Activated T-cell treated with anti-CD3 and anti-CD28 coated beads for 1 hour (primary cell): ENCODE measurements at regions not wholly inside any gene's neighbourhood (a gene's known extent, or its start where the extent isn't known, plus 50 kb on each side); places are given as distances from the start of the nearest gene placed in this dataset.

Experiments
- DNase-seq: peaks from one replicate; pipeline ENCODE4 v3.0.0-alpha.2; 2020; ENCODE audit warnings: low read depth

DNA sequence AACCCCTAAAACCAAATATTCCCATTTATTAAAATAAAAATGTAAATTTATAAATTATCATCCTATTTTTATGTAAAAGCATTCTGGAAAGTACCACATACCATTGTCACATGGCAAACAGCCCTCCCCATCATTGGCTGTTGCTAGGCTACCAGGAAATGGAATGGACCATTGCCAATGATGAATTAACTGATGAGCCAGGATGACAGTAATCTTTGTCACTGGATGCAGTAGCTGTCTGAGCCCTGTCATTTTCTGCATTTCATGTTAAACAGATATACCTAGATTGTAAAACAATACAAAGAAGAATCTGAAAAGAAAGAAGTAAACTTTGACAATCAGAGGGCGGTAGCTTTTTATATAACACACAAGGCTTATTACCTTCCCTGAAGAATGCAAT is 641.4 kb downstream of the BCL11A start:
- DNase-seq: no peak

DNA sequence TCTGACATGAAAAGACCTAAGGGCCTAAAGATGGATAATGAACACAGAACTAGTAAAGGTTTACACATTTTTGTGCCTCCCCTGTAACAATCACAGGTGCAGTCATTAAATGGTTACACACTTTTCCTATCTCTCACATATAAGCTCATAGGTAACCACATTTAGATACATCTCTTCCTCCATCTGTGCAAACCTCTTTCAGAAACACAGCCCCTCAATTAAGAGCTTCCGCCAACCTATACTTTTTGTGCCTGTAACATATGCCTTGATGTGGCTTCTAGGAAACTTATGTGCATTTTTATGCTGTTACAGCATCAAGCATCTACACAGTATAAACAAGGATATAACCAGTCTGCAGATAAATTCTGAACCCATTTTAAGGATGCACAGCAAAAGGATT is 643.3 kb downstream of the BCL11A start:
- DNase-seq: no peak

DNA sequence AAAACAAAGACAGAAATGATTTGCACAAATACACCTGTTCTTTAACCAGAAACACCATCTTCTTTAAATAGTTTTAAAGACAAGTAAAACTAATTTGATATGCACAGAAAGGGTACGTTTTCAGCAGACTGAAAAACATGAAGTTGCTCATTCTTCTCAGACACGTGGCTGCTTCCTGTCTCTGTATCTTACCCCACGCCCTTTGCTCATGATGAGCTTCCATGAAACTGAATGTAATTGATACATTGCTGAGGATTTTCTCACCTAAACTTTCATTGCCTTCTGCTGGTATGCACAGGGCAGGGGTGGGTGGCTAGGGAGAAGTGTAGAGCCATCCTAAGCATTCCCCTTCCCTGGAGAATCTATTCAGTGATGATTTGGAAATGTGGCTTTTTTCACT is 644.3 kb downstream of the BCL11A start:
- no peak for DNase-seq

DNA sequence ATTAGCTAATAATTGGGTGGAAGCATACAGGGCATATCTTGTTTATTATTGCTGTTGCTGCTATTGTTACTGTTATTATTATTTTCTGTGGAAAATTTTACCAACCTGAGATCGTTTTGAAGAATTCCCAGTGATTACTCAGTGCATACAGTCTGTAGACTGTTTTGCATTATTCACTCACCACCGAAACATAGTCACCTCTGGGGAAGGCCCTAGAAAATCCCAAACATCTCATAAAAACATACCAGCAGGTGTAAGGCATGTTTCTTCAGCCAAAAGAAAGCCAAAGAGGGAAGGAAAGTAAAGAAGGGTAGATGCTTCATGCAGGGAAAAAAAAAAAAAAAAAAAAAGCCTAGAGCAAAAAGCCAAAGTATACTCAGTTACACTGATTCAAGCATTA is 647.7 kb downstream of the BCL11A start:
- no peak for DNase-seq

DNA sequence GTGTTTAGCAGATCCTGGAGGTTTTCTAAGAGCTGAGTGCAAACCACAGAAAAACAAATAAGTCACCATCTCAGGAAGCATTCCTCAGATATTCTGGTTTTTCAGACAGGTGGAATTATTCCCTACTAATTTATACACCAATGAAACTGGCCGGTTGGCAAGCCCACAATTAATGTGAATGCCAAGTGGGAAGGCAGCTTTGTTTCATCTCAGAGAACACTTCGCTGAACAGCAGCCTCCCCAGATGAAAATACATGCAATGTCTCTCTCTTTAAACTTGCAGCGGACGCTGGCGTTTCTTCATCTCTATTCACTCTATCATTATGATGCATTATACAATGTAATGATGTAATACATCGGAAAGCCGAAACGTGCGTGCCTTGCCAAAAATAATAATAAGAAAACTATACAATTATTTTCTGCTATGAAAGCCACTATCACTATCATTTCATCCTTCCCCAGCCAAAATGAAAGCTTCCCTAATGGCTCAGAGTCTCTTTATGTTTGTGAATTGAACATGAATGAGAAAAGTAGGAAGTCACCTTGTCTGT is 649.4 kb downstream of the BCL11A start:
- DNase-seq: no peak

DNA sequence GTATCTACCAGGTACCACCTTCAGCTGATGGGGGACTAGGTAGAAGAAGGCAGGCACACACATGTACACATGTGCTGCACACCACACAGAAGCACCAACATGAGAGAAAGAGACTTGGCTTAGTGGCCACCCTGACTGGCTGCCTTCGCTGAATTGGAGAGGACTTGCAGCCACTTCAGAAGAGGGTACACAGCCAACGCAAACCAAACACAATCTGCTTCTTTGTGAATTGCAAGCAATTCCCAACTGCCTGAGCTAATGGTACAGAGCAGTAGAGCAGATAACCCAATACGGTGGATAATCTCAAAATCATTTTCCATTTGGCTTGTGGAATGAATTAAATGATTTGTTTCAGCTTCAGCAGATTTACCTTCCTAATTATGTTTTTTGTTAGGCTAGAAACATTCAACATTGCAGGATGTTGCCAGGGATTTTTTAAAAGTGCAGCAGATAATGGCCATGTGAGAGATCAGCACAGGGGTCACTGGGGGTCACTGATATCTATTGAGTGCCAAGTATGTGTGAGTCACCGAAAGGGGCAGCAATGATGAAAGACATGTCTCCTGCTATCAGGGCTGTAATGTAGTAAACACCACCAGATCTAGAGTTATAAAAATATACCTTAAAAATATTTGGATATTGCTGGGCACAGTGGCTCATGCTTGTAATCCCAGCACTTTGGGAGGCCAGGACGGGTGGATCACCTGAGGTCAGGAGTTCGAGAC is 652.6 kb downstream of the BCL11A start:
- no peak for DNase-seq

DNA sequence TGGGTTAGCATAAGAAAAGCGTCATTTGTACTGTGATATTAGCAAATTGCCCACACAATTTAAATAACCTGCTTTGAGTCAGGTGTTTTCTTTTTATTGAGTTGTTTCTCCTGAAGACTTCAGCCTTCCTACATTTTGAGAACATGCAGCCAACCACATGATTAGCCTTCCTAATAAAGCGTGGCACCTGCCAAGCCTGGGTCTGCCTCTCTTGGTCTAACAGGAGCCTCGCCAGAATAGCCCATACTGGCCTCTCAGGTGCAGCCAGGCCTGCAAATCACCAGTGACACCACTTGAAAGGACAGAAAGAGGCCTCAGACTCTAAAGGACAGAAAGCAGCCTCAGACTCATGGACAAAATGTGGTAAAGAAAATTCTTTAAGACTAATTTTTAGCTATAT is 653.8 kb downstream of the BCL11A start:
- no peak for DNase-seq

DNA sequence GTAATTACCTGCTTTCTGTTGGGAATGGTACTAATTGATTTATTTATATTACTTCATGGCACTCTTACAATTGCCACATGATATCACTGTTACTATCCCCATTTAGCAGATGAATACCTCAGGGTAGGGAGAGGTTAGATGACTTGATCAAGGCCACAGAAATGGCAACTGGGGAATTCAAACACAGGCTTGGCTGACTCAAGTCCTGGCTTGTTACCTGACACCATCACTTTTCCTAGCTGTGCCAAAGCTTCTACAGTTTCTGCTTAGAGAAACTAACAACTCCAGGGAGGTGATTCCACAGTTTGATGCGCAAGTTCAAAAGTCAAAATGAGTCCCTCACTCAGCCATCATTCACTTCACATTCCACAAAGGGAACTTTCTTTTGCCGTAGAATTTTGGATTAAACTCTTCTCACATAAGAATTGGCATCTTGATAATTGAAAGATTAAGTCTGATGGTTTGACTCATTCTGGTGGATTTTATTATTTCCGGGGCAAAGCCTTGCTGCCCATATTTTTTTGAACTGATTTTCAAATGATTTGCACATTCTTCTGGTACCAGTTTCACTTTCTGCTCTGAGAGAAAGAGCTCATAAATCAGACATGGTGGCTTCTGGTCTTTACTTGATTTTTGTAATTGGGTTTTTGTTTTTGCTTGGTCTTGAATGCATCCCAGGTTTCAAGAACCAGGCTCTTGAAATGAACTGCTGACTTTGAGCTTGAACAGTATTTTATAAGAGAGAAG is 656.8 kb downstream of the BCL11A start:
- no peak for DNase-seq

DNA sequence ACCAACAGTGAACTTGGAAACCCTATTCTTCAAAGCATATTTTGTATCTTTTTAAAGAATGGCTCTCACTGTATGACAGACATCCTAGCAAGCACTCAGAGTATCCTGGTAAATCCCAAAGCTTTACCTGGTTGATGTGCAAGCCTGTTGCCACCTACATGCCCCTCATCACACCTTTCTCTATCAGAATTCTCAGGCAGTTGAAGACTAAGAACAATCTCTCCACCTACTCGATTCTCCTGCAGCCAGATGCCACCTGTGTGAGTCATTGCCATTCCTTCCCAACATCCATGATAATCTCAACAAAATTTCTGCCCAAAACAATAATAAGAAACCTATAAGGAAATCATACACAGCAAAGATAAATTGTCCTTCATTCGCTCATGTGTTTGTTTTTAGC is 659.8 kb downstream of the BCL11A start:
- DNase-seq: no peak

DNA sequence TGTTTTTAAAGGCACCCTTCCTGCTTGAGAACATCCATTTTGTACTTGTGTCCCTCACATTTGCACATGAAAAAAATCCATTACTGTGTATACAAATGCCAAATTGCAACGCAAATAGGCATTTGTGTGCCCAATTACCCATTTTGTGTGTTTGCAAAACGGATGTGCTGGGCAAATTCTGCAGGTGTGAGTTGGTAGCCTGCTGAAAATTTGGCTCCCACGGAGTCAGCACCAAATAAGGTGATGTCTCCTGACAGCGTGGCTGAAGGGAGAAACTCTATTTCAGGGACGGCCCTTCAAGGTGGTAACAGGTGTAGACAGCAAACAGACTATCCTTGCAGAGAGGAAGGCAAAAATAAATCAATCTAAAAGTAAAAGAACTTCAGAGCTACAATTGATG is 661.1 kb downstream of the BCL11A start:
- DNase-seq: no peak

DNA sequence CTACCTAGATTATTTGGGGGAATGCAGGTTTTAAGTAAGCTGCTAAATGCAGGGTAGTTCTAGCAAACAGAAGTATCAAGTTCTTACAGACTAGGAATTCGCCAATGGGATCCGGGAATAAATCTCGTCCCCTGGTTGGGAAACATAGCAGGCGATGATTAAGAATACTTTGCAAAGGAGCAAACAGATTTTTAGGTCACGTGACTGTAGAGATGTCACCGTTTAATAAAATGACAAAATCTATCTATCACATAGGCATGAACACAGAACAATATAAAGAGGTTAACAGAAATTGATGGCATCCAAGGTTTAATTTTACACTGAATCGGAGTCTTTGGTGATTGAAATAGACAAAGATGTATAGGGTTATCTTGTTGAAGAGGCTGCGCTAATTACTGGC is 664.1 kb downstream of the BCL11A start:
- DNase-seq: no peak

DNA sequence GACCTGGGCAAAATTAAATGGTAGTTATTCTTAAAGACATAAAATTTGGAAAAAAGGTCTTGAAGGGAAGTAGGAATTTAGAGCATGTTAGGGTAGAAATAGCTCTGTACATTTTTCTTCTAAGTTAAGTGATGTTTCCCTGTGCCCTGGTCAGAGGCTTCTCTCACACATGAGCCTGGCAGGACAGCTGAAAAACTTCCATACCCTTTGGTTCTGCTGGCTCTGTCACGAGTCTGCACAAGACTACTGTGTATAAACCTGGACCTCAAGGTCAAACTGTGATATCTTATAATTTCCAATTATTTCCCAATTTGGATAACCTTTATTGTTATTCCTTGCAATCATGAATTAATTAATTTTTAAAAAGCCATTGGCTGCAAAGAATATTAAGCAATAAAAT is 664.7 kb downstream of the BCL11A start:
- no peak for DNase-seq

DNA sequence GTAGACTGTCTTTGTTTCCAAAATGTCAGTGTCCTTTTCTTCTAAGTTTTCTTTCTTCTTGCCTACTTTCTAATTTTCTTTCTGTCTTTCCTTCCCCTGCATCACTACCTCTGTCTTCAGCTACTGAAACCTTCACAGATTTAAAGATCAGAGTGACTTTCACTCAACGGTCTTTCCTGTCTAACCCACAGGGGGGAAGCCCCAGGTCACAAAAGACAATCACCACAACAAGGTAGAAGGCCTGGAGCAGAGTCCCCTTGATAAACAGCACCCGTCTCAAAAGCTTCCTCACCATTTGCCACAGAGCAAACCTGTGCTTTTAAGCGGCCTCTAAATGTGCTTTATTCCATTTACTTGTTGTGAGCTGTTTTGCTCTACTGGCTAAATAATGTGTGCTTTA is 665.4 kb downstream of the BCL11A start:
- DNase-seq: peak; percentile 19

DNA sequence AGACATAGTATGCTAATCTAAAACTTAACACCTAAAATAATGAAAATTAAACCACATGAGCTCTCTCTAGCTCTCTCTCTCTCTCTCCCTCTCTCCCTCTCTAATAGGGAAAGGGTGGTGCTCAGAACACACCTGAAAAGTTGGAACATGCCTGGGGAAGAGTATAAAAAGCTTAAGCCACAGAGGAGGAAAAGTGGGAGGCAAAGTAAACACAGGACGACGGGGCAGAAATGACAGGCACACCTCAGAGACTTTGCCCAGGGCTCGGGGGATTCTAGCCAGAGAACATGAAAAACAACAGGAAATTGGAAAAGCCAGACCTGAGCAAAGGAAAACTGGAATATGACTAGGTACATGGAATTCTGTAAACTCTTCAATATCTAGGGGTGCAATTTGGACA is 666.1 kb downstream of the BCL11A start:
- DNase-seq: no peak

DNA sequence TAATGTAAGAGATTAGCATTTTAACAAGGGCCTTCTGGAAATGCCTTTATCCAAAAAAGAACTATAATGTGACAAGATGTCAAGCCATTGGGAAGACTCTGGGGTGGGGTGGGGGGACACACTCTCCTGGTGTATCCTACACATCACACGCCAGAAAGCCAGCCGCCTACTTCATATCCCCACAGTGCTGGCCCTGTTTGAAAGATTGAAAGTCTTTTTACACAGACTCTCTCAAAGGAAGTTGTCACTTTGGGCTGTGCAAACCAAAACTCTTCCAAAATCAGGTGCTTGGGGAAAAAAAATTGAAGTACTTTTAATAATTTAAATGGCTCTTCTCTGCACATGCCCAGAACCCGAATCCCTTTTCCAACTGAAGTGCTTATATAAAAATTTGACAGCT is 666.7 kb downstream of the BCL11A start:
- no peak for DNase-seq

DNA sequence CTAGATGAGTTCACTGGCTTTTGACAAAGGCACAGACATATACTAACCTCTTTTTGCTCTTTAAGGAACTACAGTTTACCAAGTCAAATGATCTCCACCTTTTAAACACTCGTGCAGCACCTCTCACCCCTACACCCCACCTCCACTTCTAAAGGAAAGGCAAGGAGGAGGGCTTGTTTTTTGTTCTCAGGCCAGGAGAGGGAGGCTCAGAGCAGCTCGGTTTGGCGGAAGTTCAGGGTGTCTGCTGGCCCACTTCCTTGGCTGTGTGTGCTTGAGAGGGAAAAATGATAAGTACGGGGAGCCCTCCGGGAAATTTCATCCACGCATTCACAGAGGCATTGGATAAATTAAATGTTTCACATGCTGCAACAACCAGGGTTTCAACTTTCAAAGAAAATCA is 667.9 kb downstream of the BCL11A start:
- no peak for DNase-seq

DNA sequence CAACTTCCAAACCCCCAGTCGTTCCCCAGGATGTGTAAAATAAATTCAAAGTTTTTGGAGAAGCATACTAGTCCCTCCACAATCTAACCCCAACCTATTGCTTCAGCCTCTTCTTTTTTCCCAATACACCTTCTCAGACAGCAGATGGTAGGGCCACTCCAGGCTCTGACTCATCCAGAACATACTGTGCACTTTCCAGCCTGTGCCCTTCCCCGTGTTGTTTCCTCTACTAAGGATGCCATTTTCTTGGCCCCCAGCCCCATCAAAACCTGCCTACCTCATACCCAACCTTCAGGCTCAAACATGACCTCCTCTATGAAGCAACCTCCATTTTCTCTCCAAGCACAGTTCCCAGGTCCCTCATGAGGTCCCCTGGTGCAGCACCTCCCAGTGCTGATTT is 669.3 kb downstream of the BCL11A start:
- DNase-seq: no peak

DNA sequence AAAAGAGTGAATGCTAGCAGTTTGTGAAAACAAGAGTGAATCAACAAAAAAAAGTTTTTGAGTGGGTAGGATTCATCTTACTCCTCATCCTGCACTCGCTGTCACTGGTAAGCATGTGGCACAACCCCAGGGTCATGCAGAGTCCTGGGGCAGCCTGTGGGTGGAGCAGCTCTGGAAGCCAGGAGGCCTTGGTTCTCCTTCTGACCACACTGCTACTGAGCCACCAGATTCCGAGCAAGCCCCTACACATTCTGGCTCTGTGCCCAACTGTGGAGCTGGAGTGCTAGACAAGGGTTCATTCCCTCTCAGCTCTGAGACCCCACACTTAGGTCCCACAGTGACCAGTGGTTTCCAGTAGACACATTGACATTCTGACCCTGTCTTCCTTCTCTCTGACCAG is 670.6 kb downstream of the BCL11A start:
- no peak for DNase-seq

DNA sequence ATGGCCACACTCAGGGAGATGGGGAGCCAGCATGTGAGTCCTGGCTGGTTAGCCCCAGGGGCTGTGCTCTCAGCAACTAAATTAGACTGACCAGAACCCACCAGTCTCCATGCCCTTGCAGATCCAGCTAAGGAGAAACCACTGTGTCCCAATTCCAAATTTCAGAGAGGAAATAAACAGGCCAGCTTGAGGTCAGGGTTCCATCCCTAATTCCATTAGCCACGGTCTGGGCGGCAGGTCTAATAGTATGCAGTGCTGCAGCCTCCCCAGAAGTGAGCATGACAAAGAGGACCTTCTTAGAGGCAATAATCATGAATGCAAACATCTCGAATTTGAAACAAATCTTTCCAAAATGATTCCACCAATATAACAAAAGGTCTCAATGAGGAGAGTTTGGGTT is 671.2 kb downstream of the BCL11A start:
- DNase-seq: no peak

DNA sequence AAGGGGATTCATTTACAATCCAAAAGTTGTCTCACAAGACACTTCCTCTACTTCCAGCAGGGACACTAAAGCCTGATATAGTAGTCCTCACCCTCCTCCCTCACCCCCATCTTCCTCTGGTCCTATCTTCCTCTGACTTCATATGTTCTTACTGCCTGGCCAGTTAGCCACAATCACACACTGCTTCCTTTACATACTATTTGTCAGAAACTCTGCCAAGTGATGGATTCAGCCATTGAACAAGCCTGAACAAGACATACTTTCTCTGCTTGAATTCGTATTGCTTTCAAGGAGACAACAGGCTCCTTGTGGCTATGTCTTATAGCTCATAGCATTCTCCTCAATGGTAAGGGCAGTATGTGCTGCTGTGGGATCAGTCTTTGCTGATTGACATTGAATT is 672.2 kb downstream of the BCL11A start:
- DNase-seq: no peak

DNA sequence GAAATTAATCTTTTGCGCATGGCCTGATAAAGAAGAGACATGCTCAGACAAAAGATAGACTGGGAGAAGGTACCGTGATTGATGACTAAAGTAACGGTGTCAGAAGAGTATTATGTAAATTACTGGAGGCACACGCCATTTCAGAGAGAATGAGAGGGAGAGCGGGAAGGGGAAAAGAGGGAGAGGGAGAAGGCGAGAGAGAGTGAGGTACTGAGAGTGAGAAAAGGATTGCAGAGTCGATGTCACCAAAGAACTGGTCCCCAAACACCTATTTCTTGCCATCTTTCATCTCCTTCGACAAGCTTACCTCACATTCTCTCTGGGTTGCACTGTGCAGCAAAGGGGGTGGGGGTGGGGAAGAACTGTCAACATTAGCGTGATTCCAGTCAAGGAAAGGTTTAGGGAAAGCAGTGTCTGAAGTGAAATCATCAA is 673.7 kb downstream of the BCL11A start:
- no peak for DNase-seq

DNA sequence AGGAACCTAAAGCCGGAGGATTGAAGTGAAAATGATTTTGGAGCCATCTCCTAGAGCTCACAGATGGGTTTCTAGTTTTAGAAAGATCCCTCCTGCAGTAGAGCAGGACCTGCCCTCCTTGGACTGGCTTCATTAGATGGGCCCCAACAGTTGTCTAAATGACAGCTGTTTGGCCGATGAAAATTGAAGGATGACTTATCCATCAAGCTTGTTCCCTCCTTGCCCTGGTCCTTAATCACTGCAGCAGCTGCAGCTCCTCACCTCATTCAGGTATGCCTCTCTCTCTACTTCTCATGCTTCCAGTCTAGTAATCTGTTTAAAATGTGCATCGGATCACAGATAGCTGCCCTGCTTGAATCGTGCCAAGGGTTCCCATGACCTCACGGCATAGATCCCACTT is 677.6 kb downstream of the BCL11A start:
- DNase-seq: no peak

DNA sequence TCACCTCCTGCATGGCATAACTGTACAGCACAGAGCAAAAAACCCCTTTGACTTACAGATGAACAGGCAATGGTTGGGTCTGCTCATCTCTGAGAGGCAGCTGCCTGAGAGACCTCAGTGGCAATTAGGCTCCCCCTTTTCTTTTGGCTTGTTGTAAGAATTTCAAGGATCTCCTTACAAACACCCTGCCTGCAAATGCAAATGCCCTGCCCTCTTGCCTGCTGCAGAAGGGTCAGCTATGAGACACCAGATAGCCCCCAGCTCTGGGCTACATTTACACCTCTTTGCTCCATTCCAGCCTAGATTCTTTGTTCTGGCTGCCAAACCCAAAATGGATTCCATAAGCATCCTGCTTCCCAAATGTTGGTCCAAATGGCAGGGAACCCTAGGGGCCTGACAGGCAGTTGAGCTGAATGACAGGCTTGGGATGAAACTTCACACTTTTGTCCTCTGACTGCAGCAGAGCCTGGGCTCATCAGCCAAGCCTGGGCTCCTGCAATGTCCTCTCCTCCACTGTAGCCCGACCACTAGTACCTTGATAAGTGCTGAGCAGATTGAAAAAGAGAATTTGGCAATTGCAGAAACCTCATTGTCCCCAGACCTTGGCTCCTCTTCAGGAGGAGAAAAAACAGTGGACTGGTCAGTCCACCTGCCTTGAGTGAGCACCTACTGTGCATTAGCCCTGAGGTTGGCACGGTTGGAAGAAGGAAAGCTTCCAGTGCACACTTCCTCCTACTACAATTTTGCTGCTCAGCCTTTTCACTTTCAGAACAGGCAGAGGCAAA is 678.3 kb downstream of the BCL11A start:
- no peak for DNase-seq
